ENCODE measurements at regions not wholly inside any gene's neighbourhood (a gene's known extent, or its start where the extent isn't known, plus 50 kb on each side); places are given as distances from the start of the nearest gene placed in this dataset.

DNA sequence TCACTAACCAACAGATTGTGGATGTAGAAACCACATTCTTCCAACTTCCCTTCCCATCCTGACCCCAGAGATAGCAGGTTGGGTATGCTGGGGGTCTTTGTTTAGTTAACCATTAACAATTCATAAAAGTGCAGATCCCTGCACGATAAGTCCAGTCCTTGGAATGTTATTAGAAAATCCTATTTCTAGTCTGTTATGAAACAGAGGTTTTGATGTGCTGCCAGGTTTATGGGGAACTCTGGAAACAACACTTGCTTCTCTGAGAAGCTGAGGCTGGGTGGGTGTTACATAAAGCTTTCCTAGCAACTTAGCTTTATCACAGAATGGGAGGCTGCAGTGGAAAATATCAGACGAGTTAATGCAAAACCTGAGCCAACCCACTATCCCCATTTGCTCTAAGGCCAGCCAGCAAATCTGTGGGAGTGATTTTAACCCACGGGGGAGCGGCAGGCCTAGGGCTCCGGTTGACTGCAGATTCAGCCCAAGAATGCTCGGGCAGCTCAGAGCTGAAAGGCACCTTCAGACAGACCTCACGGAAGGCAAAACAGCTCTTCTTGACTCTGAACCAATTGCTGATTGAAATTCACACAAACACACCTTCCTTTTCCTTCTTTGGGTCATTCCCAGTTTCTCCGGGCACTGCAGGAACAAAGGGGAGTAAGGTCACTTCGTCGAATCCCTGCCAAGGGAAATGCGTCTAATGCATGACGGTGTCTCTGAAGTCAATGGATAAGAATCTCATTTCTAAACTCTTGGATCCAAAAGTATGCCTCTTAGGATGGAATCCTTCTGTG is 111.7 kb upstream of the IRF2BP2 start:
- FAIRE-seq (no peak), DNase-seq (ENCODE audit: extremely low spot score, insufficient read length, low read depth) (no peak)

DNA sequence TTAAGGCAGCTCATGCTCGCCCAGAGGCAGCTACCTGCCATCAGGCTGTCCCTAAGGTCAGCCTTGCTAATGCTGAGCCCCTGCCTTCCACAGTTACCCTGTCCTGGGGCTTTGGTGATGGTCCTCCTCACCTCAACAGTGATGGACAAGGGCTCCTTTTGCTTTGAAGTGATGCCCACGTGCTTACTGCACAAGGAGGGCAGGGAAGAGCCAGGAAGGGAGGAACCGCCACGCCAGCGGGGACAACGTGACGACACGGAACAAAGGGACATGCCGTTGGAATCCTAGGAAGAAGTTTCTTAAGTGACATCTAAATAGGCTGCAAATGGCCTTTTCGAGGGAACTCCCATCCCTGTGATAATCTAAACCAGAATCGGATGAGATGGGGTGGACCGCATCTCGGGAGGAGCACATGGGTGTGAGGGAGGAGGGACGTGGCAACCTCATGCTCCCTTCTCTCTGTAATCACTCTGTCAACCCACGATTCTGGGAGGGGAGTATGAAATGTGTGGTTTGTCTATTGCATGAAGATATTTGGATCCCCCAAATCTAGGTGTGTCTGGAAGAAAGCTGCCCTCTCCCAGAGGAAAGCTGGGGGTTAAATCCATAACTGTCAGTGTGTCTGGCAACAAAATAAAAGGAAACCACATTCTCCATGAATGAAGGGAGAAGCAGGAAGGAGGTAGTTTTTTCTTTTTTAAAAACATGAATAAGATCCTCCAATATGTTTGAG is 110.9 kb upstream of the IRF2BP2 start:
- DNase-seq (ENCODE audit: extremely low spot score, insufficient read length, low read depth), result no peak
- no peak for FAIRE-seq

DNA sequence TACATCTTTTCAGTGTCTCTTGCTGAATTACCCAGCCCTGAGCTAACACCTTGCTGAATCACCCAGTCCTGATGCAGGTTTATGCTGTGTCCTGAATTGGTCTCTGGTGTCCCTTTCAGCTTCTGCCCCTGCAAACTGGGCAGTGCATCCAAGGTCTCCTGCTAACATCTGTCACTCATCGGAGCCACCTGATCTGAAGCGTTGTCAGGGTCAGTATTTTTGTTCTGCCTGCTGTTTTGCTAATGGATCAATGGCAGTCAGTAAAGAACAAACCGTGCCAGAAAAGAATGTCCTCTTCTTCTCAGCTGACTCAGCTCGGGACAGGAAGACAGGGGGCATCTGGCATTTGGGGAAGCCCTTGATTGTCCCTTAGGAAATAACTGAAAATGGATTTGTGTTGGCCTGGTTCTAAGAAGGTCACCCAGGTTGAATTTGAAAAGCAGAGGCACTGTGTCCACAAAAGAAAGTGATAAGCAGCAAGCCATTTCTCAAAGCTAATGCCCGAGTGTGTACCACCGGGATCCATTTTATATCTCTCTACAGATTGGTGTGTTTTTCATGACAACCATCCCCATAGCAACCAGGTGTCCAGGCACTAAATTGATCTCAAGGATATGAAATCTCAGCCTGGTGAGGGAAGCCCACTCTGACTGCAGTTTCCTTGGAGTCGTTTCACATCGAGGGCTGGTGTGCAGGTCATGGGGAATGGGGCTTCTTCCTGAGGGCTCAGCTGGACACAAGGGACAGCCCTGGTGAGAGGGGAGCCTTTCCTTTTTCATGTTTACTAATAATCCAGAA is 109.7 kb upstream of the IRF2BP2 start:
- DNase-seq (ENCODE audit: extremely low spot score, insufficient read length, low read depth), result no peak
- FAIRE-seq, result no peak

DNA sequence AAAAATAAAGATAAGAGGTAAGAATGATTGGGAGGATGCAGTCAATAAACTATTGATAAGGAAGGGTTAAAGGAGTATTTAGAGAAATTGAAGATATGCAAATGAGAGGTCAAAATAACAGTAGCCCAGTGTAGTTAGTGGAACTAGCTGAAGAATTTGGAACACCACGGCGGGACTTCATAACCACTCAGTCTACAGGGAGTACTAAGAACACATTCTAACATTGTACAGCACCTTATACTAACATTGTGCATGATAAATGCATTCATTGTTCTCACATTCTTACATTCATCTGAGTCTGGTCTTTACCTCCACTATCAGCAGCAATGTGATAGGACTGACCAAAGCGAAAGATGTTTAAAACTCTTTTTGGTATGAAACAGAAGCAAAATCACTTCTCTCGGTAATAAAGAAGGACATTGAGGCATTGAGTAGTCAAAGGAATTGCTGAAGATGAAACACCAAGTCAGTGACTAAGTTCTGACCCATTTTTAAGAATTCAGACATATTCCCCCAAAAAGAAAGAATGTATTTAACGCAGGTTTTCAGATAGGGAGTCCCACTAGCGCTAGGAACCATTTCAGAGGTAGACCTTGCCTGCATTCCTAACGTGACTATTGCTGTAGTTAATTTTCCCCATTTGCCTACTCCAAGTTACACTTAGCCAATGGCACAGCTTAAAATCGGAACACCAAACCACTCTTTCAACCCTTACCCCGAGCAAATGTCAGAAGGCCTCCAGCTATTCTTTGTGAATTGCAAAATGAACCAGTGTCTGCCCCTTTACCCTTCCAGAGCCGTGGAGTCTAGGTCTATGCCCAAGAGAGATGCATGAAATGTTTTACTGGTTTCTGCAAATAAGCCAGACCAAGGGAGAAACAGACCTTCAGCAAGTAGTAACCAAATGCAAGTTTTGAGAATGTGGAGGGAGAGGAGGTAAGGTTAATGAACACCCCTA is 108.8 kb upstream of the IRF2BP2 start:
- DNase-seq (ENCODE audit: extremely low spot score, insufficient read length, low read depth), result no peak
- no peak for FAIRE-seq

DNA sequence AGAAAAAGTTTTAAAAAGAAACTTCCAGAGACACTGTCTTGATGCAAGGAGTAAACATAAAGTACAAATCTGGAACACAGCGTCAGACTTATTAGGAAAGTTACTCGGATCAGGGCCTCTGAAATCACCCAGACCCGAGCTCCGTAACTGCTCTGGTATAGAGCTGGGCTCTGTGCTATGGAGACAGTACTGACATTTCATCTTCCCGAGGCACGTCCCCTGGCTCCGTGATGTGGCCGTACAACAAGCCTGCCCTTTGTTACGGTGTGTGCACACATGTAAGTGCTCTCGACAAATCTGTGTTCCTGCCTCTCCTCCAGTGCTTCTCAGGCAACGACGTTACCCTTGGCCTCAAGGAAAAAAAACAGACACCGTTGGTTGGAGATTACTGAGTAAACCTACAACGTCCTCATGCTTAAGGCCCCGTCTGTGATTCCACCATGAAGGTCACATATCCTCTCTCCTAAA is 107.0 kb upstream of the IRF2BP2 start:
- DNase-seq (ENCODE audit: extremely low spot score, insufficient read length, low read depth) (no peak), FAIRE-seq (no peak)

DNA sequence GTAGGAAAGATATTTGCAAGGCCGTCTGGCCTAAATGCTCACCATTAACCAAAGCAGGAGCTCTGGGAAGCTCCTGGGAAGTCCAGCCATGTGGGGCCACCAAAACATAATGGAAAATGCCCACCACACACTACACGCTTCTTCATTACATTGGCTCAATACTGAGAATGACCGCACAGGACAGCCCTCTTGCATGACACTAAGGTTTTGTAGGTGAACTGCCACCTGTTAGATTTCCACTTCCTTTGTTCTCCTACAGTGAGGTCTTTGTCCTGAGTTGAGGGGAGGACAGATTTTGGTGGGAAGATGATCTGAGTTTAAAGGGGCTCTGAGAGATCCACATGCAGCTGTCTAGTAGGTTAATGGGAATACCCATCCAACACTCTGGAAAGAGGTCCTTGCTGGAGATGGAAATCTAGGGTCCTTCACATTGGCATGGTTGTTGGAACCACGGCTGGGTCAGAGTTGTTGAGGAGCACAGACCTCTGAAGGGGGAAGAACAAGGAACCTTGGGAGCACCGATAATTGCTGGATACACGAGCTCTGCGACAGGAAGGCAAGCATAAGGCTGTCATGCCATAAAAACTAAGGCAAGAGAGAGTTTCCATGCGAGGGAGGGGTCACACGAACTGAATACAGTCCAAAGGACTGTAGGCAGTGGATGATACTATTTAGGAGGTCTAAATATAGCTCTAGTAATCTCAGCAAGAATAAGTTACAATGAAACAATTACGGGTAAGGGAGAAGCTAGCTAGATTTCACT is 105.5 kb upstream of the IRF2BP2 start:
- DNase-seq (ENCODE audit: extremely low spot score, insufficient read length, low read depth), result no peak
- FAIRE-seq, result no peak

DNA sequence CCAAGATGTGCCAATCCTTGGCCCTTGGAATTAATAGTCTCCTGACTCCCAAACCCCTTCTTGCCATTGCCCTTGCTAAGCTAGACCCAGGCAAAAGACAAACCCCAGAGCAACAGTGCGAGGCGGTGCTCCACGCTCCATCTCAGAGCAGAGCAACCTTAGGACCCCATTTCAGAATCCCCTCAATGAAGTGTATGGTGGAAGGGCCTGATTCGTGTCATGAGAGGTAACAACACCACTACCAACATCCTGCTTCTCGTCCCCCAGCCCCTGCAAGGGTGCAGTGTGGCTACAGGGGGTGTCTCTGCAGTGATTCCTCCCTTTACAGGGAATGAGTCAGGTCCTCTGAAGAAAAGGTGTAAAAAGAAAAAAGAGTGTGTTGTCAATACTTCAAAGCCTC is 103.9 kb upstream of the IRF2BP2 start:
- no peak for FAIRE-seq
- DNase-seq (ENCODE audit: extremely low spot score, insufficient read length, low read depth), result no peak

DNA sequence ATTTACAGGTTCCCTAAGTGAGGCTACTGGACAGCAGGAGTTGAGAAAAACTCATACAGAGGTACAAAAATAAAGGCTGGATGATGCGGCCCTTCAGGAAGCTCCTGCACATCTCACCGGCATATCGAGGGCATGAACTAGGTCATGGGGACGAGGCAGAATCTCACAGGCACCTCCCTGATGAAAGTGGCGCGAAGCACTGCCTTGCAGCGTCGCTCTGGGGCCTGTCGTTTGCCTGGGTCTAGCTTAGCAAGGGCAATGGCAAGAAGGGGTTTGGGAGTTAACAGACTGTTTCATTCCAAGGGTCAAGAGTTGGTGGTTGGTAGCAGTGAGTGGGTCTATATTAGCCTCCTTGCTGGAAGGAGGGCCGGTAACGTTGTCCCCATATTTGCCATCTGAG is 103.5 kb upstream of the IRF2BP2 start:
- no peak for DNase-seq (ENCODE audit: extremely low spot score, insufficient read length, low read depth)
- no peak for FAIRE-seq

DNA sequence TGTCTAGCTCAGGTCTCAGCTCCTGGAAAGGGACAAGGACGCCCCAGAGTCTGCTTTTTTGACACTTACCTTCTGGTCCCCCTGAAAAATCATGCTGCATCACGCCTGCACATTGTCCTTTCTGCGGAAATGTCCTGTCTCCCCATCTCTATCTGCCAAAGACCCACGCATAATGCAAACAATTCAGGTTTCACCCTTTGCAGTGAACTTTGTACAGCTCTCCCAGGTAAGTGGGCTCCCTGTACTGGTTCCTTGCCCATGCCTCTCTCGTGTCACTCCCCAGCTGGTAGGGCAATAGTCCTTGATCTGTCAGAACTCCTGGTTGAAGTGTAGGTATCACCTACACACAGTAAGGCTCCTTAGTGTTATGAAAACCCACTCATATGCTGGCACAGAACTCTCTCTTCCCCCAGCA is 102.9 kb upstream of the IRF2BP2 start:
- FAIRE-seq (no peak), DNase-seq (ENCODE audit: extremely low spot score, insufficient read length, low read depth) (no peak)

DNA sequence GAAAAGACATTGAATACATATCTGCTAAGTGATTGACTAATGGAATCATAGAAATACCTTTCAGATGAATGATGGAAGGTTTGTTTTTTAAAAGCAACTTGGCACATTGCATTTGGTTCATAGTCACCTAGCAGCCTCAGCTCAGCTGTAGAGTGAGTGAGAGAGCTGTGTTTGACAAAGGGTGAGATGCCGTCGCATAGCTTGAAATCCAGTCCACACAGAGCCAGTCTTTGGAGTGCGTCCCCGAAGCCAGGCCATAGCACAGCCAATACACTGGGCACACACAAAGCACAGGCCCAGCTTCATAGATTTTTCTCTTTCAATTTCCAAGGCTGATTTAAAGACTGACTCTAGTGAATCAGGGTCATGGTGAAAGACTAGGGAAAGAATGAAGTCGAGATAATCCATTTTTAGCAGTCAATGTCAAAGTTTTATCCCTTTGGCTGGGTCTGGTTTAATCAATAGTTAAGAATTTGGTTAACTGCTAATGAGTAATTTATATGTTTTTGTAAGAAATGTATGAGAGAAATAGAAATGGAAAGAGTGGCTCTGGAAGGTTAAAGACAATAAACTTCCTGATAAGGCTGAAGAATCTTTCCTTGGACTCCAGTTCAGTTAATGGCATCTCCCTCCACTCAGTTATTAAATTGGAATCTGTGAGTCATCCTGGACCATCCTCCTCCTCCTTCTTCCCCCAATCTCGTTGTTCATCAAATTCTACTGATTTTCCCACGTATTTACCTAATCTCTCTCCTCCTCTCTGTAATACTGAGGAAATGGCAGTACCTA is 101.2 kb upstream of the IRF2BP2 start:
- FAIRE-seq (no peak), DNase-seq (ENCODE audit: extremely low spot score, insufficient read length, low read depth) (no peak)

DNA sequence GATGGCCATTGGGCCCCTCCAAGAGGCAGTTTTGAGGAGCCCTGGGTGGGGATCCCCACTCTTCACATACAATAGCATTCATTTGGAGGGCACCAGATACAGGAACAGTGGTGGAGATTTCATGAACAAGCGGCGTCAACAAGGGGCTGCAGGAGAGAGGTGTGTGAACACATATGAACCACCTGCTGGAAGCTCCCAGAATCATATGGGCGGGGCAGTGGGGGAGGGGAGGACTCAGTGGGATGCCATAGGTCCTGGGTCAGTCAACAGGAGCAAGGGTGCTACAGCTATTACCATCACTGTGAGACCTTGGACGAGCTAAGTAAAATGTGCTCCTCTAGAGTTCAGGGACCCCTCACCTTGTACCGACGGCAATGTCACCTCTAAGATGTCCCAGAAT is 100.4 kb upstream of the IRF2BP2 start:
- FAIRE-seq (no peak), DNase-seq (ENCODE audit: extremely low spot score, insufficient read length, low read depth) (no peak)

DNA sequence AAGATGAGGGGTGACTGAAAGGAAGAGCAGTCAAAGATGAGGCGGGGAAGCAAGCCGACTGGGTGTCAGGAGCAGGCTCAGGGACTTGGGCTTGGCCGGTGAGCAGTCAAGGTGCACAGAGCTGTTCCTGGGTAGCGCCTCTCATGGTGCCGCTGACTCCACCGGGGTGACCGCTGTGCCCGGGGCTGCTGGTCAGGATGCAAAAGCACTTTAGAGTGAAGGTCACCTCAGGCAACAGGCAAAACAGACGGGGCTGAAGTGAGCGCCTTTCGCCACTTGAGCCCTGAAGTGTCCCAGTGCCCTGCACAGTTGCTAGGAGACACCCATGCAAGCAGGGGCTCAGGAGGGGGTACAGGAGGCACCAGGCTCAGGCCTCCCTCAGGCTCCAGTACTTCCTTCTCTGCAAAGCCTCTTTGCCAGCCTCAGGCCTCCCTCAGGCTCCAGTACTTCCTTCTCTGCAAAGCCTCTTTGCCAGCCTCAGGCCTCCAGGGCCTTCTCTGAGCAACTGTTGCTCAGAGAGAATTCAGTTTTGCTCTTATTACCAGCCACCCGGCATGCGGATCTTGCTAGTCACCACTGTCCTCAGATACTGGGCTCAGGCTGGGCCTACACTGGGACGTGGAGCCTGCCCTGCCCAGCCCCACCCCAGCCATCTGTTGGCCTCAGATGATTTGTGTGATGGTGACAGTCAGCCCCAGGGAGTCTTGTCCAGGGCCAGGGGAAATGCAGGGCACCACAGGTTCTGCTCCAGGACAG is 99.7 kb upstream of the IRF2BP2 start:
- FAIRE-seq (no peak), DNase-seq (ENCODE audit: extremely low spot score, insufficient read length, low read depth) (no peak)

DNA sequence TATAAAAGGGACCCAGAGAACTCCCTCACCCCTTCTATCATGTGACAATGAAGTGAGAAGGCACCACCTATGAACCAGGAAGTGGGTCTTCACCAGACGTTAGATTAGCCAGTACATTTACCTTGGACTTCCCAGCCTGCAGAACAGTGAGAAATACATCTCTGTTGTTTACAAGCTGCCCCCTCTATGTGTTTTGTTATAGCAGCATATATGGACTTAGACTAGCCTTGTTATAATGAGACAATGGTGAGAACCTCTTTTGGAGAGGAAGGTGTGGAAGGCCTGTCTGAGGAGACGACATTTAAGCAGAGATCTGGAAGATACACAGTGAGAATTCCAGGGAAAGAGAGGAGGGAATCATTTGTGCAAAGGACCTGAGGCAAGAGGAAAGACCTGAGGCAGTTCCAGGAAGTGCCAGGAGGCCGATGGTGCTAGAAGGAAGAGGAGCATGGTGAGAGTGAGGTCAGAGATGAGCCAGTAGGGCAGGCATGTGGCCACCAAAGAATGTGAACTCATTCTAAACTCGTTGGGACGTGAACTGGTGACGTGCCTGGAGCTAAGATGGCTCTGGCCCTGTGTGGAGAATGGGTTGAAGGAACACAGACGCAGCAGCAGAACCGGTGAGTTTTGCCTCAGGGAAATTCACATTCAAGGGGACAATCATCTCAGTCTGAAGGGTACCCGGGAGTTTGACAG is 98.9 kb upstream of the IRF2BP2 start:
- no peak for FAIRE-seq

DNA sequence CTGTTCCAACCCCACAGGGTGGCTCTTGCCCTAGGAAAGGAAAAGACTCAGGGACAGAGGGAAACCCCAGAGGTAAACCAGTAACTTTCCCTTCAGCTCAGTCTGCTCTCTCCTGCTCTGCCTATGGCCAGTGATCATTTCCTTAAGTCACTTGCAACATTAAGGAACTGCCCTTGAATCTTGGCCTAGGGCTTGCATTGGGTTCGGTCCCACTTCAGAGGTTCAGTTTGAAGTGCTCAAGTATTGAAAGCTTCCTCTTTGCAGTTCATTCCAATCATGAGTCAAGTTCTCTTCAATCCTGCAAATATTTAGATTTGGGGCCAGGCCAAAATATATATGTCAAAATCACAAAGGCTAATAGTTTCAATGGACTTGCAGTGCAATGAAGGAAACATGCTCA is 97.7 kb upstream of the IRF2BP2 start:
- FAIRE-seq (no peak), DNase-seq (ENCODE audit: extremely low spot score, insufficient read length, low read depth) (no peak)

More for the DNA sequence above, 98.9 kb upstream of the IRF2BP2 start:
- no peak for DNase-seq (ENCODE audit: extremely low spot score, insufficient read length, low read depth)

DNA sequence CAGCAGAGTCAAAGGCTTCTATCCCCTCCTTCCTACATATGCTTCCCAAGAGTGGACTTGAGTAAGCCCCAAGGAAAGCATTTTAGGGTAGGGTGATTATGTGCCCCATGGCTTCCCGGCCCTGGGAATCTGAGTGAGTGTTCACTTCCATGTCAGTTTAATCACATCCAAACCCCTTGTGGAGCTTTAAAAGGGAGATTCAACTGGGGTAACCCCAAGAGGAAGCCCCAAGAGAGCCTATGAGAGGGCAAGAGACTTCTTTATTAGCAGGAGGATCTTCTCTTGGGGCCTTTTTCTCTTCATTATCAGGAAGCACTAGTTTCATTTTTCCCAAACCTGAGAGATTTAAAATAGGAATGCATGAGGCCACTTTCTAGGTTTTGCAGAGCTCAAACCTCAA is 97.0 kb upstream of the IRF2BP2 start:
- FAIRE-seq, result no peak
- no peak for DNase-seq (ENCODE audit: extremely low spot score, insufficient read length, low read depth)

DNA sequence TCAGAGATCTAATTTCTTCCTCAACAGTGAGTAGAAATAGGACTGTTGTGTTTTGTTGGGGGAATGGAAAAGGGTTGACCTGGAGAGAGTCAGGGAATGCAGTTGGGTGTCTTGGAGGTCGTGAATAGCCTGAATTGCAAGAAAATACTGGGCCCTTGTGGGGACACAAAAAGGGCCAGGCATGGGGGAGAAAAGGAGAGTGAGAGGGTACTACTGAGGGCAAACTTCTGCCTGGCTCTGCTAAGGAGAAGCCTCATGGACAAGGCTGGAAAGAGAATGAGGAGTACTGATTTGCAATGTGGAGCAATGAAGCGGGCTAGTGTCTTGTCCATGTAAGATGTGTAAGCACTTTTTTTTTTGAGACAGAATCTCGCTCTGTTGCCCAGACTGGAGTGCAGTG is 96.2 kb upstream of the IRF2BP2 start:
- DNase-seq (ENCODE audit: extremely low spot score, insufficient read length, low read depth), result no peak
- no peak for FAIRE-seq

DNA sequence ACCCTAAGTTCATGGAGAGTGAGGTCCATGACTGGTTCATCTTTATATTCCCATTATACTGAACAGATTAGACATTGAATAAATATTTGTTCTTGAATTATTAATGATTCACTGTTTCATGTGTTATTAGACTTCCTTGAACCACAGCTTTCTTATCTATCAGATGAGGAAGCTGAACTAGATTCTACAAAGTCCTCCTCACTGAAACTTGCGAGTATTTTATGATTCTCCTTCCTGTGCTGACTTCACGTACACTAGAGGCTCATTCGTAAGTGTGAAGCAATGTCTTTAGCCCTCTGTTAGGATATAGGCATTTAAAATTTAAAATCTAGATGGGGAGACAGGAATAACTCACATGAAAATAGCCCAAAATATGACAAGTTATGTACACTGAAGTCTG is 95.6 kb upstream of the IRF2BP2 start:
- no peak for FAIRE-seq
- DNase-seq (ENCODE audit: extremely low spot score, insufficient read length, low read depth), result no peak

Measured in GM18507 (cell line).